T-helper 2 cell (primary cell): ENCODE measurements at regions not wholly inside any gene's neighbourhood (a gene's known extent, or its start where the extent isn't known, plus 50 kb on each side); places are given as distances from the start of the nearest gene placed in this dataset.

ENCODE experiments used
- DNase-seq, 5 experiments: peaks; one replicate each; pipeline versions ENCODE4 v3.0.0 to v3.0.0-alpha.2; 2012 to 2022

DNA sequence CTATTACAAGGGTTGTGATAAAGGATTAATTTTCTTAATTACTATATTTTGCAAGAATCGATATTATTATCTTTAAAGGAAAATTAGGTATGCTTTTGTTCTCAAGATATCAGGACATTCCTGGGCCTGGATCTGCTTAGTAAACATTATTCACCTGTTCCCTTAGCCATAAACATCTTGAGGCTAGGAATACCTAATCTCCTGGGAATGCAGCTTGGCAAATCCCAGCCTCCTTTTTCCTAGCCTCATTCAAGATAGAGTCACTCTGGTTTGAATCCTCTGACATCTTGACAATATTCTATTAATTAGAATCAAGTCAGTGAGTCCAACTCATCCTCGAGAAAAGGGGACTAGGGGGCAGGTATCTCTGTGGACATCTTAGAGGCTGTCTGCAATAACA lies 327.1 kb downstream of the STIM2 start:
- no peak for DNase-seq

- no peak for DNase-seq
Observed at GRCh38 chr4:27189683-27190082, 329.0 kb downstream of the STIM2 start.

DNA sequence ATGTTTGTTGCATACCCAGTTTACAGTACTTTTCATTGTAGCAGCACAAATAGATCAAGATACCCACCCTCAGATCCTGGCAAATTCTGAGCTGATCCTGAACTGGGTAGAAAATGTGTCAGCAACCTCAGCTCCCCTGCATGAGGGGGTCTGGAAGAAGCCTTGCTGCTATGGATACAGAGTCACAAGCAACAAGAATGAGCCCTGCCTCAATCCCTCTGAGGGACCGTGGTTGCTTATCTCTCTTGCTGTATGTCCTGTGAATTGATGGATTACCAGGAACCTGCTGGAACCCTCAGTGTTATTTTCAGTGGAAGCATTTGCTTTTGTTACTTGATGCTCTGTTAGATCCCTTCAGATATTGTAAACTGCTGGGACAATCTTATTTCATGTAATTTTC lies 331.0 kb downstream of the STIM2 start:
- DNase-seq = no peak

GRCh38 chr4:27194599-27195176 lies 334.0 kb downstream of the STIM2 start:
- no peak for DNase-seq

GRCh38 chr4:27198246-27198645 lies 337.6 kb downstream of the STIM2 start:
- no peak for DNase-seq

DNA sequence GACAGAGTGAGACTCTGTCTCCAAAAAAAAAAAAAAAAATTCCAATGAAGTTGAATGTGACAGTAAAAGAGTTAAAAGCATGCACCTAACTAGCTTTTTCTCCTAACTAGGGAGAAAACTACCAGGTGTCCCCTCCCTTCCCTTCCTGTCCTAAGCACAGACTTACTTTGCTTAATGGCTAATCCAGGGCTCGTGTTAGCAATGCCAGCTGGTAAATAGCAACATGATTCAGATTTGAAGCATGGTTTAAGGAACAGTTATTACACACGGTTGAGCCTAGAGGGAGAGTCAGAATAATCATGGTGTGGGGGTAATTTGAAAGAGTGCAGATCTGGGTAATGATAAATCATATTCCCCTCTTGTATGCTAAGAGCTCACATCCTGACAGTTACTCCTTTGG lies 338.3 kb downstream of the STIM2 start:
- DNase-seq = no peak

- DNase-seq = no peak
Observed at GRCh38 chr4:27206009-27206408, 345.4 kb downstream of the STIM2 start.

GRCh38 chr4:27210956-27211355 lies 350.3 kb downstream of the STIM2 start:
- no peak for DNase-seq

DNA sequence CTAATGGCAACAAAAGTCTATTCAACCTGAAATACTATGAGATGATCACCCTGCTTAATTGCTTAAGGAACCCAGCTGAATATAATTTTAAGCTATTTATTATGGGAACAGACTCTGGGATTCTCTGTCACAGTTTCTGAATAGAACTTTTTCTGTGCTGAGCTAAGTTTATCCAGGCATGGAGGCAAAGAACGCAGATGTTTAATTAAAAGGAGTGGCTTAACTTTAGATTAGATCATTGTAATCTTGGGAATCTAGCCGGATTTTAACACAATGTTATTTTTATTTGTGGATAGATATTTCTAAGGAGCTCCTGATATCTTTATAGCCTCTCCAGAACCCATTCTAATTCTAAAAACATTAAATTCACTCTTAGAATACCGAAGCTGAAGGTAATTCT lies 353.4 kb downstream of the STIM2 start:
- no peak for DNase-seq

DNA sequence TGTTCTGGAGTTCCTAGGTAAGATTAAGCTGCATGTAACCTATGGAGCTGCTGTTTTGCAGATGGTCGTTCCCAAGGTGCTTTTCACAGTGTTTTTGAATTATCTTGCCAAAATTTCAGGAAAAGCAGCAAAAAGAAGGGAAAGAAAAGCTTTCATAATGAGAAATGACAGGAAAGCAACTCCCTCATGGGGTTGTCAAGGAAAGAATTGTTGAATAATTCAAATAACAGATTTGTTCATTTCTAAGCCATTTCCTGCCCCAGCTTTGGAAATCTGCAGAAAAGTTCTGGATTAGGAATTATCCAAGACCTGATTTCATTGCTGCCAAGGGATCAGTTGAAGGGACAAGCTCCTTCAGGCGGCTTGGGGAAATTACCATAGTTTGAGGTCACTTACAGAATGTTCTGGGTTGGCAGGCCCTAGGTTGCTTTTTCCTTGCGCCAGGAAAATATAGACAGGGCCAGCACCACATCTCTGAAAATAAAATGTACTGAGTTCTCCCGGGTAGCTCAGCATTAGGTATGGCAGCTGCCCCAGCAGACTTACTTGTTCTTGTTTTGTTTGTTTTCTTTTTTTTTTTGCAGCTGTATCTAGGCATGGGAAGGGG lies 354.7 kb downstream of the STIM2 start:
- DNase-seq = no peak

- DNase-seq = no peak
Observed at GRCh38 chr4:27217261-27217769, 356.7 kb downstream of the STIM2 start.

DNA sequence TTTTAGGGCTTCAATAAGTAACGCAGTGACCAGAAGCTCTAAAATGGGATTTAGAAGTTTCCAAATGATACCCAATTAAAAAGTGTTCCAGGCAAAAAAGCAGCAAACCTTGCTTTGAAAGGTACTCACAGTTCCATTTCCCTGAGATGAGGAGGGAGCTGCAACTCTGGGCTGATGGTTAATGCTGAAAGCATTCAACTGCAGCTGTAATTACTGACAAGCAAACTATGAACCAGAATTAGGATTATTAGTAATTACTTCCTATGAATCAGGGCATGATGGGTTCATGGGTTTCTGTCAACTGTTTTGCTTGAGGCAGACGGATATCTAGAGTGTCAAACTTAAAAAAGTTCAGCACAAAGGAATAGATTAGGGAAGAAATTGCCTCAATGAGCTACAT lies 357.4 kb downstream of the STIM2 start:
- DNase-seq = no peak

- DNase-seq = no peak
Observed at GRCh38 chr4:27223326-27223725, 362.7 kb downstream of the STIM2 start.

GRCh38 chr4:27233531-27233930 lies 372.9 kb downstream of the STIM2 start:
- DNase-seq = no peak

- no peak for DNase-seq
Observed at GRCh38 chr4:27234306-27234899, 373.8 kb downstream of the STIM2 start.

DNA sequence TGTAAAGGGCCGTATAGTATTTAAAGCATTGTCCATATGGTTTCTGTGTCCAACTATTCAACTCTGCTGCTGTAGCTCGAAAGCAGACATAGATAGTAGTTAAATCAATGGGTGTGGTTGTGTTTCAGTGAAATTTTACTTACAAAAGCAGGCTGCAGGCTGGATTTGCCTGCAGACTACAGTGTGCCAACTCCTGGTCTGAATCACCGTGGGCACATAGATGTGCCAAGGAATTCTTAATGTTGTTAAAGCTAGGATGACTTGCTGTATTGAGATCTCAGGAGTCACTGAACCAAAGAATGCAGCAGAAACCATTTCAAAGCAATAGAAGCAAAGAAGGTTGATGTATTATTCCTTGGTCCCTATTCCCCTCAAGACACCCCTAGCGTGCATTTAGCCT lies 379.0 kb downstream of the STIM2 start:
- DNase-seq = no peak

DNA sequence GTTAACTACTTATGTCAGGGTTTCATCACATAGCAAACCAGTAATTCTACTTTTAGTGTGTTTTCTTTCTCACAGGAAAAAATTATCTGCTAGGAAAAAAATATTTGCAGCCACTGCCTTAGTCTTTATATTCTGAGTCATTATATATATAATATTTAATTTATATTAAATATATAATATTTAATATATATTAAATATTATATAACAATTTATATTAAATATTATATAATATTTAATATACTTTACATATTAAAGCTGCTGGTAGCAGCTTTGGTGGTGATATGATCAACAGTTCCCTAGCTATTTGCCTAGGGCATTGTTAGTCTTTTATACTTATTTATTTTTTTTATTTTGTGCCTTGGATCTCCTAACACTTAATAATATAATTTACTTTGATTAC lies 381.6 kb downstream of the STIM2 start:
- no peak for DNase-seq

DNA sequence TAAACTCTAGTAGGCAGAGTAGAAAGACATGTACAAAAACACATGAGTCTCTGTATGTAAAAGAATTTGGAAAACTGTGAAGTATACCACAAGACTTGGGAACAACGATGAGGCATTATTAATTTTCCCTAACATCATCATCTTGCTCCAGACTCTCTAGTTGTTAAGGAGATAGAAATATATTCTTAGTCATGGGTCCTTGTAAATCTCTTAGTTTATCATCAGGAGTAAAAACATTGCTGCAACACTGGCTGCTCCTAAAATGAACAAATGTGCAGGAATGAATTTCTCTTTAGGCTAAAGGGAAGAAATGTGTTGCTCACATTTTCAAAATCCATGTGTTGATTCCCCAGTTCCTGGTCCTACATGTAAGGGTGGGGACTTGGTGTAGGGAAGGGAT lies 384.6 kb downstream of the STIM2 start:
- DNase-seq = no peak

DNA sequence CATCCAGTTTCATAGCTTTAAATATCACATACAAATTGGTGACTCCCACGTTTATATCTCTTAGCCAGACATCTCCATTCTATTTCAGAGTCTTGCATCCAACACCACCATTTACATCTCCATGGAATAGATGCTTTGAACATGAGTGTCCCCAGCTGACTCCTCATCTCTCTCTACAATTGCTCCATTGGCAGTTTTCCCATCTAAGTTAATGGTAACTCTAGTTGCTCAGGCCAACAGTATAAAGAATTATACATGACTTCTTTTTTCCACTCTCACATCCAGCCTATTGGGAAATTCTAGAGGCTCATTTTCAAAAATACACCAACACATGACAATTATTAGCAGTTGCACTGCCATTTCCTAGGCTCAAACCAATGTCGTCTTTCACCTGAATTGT lies 388.2 kb downstream of the STIM2 start:
- DNase-seq = no peak

DNA sequence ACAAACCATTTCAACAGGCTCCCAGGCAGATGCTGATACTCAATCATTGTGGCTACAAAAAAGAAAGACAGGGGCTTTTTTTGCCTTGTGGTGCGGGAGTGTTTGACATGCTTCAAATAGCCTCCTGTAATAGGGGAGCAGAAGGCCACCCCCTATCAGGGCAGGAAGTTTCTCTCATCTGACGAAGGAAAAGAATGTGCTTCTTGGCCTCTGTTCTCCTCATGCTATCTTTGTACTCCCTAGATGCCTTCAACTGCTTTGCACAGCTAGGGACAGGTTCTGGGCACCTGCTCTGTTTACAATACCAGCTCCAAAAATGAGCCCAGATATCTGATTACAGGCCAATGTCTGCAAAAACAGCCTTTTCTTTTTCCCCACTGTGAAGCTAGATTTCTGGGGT lies 391.1 kb downstream of the STIM2 start:
- no peak for DNase-seq

DNA sequence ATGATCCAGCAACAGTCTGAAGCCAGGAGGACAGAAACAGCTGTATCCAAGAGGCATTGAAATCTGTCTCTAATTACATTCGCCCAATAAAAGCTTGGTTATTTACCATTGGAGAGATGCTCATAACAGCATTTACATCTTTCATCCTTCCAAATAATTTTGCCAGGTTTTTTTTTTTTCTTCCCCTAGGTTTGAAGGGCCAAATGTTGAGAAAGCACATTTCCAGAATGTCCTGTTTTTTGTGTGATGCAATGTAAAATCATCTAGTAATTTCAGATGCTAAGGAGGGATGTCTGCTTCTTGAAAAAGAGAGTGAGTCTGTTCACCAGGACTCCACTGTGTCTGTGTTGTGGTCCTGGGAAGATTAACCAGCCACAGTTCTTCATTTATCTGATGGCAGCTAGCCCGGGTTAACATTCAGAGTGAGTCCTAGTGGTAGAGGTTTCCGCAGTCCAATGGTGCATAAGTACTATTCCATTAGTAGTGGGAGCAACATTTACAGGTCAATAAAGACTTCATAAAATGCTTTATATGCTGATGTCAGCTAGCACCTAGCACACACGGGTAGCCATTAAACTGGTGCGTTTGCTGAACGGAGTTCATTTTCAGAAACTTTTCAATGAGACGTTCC lies 406.8 kb downstream of the STIM2 start:
- DNase-seq = no peak

DNA sequence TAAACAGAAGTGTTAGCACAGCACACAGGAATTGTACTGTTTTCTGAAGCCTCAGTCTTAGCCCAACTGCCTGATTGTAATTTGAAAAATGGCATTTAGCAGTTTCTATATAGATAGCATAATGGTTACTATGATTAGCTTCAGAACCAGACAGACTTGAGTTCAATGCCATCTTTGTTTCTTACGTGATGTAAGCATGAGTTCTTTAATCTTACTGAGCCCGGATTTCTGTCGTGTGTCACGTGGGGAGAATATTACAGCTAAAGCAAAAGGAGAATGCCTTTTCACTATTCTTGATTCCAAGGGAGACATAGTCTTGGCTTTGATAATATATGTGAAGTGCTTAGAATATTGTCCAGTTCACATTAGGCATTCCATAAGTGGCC lies 407.3 kb downstream of the STIM2 start:
- DNase-seq = no peak

DNA sequence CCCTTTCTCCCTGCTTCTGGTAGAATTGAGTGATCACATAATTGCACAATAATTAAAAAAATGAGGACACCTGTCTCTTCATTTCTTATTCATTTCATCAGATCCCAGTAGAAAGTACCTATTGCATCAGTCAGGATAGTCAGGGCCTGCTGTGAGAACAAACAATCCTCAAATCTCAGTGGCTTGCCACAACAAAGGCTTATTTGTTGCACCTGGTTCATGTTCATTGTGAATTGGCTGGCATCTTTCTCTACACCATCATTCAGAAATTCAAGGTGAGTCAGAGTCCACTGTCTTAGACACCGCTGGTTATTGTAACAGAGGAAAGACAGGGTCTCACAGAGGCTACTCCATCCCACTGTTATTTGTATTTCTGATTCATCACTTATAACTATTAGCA lies 409.8 kb downstream of the STIM2 start:
- no peak for DNase-seq

DNA sequence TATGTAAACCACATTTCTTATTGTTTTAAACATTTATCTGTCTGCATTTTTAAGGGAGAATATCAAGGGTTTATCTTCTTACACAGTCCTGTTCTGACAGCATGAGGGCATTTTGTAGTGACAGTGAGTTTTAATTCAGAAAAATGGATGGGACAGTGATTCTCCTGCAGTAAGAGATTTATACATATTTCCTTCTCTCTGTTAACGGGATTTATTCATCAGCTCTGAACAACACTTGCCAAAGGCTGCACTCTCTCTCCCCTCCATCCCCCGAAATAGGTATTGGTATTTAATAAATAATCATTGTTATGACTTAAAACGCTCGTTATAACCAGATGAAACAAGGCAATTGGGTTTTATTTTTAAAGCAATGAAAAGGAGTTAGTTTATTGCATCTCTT lies 410.9 kb downstream of the STIM2 start:
- DNase-seq = no peak
